ENCODE measurements at regions not wholly inside any gene's neighbourhood (a gene's known extent, or its start where the extent isn't known, plus 50 kb on each side); places are given as distances from the start of the nearest gene placed in this dataset.

- Histone ChIP-seq H3K27ac (ENCODE audit: insufficient read length, low read depth, low read length) (no peak overlapping the region), H3K14ac (ENCODE audit: insufficient read depth, low read length) (no peak overlapping the region), H2BK20ac (ENCODE audit: low read depth, low read length, poor library complexity, severe bottlenecking) (no peak overlapping the region), H4K5ac (ENCODE audit: insufficient read length, low read depth, low read length) (no peak overlapping the region), H3K9ac (ENCODE audit: extremely low read depth, insufficient read length, low read length) (no peak overlapping the region), H3K27me3 (ENCODE audit: insufficient read depth, low read length) (no peaks in the 10 kb centered on the region), H4K91ac (ENCODE audit: insufficient read length, low read depth, low read length) (no peak overlapping the region), H4K8ac (replicated peaks; ENCODE audit: insufficient read length, low read depth, low read length) (no peak overlapping the region), H3K56ac (ENCODE audit: insufficient read length, low read depth, low read length) (no peak overlapping the region), H2BK5ac (ENCODE audit: insufficient read length, low read length) (no peak overlapping the region), H3K79me1 (ENCODE audit: insufficient read depth, low read depth, low read length, poor library complexity, severe bottlenecking) (no peaks in the 10 kb centered on the region), H3K9me3 (ENCODE audit: control insufficient read depth, low read depth, low read length) (no peaks in the 10 kb centered on the region), H2AK5ac (ENCODE audit: insufficient read length, low read length) (no peak overlapping the region), H3K23ac (ENCODE audit: insufficient read length, low read depth, low read length) (no peak overlapping the region), H3K4ac (ENCODE audit: low read depth, low read length) (no peak overlapping the region), H2BK12ac (ENCODE audit: insufficient read length, low read depth, low read length) (no peak overlapping the region), H3K4me2 (ENCODE audit: insufficient read depth, insufficient read length, low read length) (no peak overlapping the region), H3T11ph (ENCODE audit: low read length) (no peak overlapping the region), H3K18ac (ENCODE audit: insufficient read length, low read depth, low read length) (no peak overlapping the region), H2BK120ac (ENCODE audit: low read depth, low read length, poor library complexity, severe bottlenecking) (no peak overlapping the region), H2BK15ac (ENCODE audit: low read depth, low read length) (no peak overlapping the region), H2AFZ (ENCODE audit: low read length) (no peak overlapping the region), H3K23me2 (ENCODE audit: insufficient read length, low read depth, low read length, poor library complexity, severe bottlenecking) (no peaks in the 10 kb centered on the region), H4K20me1 (ENCODE audit: control insufficient read depth, insufficient read depth, insufficient read length) (no peaks in the 10 kb centered on the region), H3K4me1 (ENCODE audit: insufficient read depth, low read length) (no peaks in the 10 kb centered on the region), H3K79me2 (ENCODE audit: insufficient read depth, low read length) (no peaks in the 10 kb centered on the region)
- DNase-seq = no peak
- H3K9me3 Mint-ChIP-seq = no peaks in the 10 kb centered on the region
- TF ChIP-seq CTCF (conservative IDR thresholded peaks at IDR 0.05) = no peak
- H3K4me3 Mint-ChIP-seq = no peak overlapping the region
- H3K36me3 Mint-ChIP-seq (ENCODE audit: insufficient read depth in 1 of 3, low read depth in 3 of 3) = no peaks in the 10 kb centered on the region
- H3K27ac Mint-ChIP-seq = no peak overlapping the region
- H3K27me3 Mint-ChIP-seq (ENCODE audit: low read depth) = no peaks in the 10 kb centered on the region
- H3K4me1 Mint-ChIP-seq = peaks cover 4 to 5% of the 10 kb centered on the region in 2 experiments; a peak in 3 of 4 replicates
Observed at GRCh38 chr6:93008375-93008774, 411.0 kb downstream of the EPHA7 start.

Data from H9 (cell line).